GM19372 (cell line): ENCODE measurements at regions not wholly inside any gene's neighbourhood (a gene's known extent, or its start where the extent isn't known, plus 50 kb on each side); places are given as distances from the start of the nearest gene placed in this dataset.
"Not testable (repeated sequence)": the region's sequence is repeated elsewhere in the genome, so short reads cannot be mapped to it uniquely, and the experiment has no call there.

Experiments
- ATAC-seq: cut with Tn5 transposase; IDR thresholded peaks from one replicate; pipeline ENCODE4 v1.9.1; 2021; ENCODE audit warnings: mild to moderate bottlenecking, low read depth, moderate library complexity; ENCODE audit not compliant: unreplicated experiment

DNA sequence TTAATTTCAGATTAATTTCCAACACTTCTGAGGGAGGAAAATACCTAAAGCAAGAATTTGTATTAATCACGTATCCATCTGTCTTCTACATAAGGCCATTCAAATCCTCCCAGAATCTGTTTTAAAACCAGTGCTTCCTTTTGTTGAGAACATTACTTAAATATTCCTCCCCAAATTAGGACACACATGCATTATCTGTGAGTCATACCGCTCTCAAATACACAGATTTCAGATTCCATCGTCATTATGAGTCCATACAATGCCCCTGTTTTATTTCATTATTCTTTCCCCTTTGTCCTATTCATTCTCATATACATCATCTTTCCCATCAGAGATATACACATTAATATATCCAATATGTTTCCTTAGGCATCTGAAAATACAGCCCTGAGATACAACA is 57.3 kb upstream of the PRSS12 start:
- ATAC-seq = no peak

DNA sequence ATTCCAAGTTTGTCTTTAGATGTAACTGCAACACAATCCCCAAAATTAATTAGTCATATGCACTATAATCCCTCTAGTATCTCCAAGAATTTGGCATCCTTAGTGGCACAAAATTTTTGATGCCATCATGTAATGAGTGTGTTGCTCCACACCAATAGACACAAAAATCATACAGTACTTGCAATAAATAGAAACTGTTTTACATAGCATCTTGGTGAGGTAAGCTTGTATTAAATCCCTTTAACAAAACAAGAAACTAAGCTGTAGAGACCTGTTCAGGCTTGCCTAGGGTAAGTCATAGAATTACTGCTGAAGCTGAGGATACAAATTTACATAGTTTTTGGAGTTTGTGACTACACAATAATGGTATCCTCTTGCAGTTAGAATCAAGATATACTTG is 64.5 kb upstream of the PRSS12 start:
- ATAC-seq = no peak

DNA sequence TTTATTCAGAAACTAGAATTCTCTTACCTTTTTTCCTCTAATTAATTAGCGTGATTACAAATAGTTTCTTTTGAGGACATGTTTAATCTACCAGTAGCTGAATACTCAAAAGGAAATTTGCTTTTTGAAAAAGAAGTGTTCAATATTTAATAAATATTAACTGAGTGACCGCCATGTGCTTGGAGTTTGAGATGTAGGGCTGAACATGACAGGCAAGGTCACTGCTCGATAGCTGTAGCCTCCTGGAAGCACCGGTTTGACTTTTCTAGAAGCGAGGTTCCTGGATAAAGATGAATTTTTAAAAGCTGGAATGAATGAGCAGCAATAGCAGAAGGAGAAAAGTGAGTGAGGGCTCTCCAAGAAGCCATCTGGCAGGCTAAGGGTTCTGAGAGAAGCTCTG is 65.0 kb upstream of the PRSS12 start:
- not testable (repeated sequence) for ATAC-seq

DNA sequence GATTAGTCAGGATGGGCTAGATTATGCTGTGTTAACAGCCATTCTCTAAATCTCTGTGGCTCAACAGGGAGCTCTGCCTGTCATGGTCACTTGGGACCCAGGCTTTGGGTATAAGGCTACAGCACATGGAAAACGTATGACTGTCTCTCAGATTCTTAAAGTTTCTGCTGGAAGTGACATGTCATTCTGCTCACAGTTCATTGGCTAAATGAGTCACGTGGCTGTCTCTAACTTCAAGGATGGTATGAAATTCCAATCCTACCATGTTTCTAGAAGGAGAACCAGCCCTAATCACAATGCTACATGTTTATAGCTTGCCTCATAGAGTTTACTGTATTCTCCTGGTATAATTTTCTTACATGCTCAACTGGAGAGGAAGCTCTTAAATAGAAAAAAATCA is 65.6 kb upstream of the PRSS12 start:
- not testable (repeated sequence) for ATAC-seq

DNA sequence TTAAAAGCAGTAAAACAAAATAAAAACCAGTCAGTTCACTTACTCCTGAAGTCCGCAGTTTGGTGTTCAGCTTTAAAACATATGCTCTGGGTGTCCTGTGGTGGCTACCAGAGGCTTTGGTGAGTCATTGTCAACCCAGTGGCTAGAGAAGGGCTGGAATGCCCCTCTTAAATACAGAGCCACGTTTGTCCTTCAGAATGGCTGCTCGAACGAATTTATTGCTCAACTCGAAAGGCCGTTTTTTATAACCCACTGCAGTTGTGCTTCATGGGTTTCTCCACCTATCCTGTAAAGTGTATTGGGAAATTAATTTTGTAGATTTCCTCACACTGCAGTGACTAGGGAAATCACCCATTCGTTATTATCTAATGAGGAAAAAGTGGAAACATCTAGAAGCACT is 66.8 kb upstream of the PRSS12 start:
- not testable (repeated sequence) for ATAC-seq

DNA sequence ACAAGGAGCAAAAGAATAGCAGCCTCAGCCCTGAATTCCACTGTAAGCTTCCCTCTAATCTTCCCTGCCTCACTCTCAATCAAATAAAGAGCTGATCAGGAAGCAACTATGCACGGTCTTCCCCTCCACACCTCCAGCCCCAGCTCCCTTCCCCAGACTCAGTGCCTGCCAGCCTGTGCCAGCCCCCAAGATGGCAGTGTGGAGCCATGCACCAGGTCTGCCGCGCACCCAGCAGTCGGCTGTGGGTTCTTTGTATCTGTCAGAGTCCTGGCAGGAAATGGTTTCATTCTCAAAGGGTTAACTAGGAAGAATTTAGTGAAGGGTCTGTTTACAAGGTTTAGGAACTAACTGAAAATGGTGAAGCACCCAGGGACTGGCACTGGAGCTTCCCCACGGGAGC is 71.3 kb upstream of the PRSS12 start:
- ATAC-seq = not testable (repeated sequence)

DNA sequence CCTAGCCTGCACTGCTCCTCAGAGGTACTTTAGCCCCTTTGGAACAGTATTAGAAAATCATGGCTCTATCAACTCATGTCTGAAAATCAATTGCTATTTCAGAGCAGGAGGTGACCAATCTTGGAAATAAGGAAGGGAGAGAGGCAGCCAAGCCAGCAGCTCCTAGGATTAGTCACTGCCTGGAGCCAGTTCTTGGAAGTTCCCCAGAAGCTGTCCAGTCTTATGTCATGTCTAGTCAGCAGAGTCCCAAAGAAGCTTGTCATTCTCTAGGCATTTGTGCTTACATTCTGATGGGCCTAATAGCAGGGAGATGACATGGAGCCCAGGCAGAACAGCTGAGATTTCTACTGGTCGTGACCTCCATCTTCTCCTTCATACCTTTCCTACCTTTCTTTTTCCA is 76.1 kb upstream of the PRSS12 start:
- not testable (repeated sequence) for ATAC-seq

DNA sequence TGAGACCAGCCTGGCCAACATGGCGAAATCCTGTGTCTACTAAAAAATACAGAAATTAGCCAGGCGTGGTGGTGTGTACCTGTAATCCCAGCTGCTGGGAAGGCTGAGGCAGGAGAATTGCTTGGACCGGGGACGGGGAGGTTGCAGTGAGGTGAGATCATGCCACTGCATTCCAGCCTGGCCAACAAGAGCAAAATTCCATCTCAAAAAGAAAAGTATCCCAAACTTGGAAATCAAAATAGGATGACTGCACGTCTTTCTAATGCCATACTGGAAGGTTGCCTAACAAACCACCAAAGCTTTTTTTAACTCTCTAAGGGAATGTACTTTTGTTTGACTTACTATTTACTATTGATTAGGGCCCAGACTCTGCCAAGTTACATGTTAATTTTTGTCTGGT is 79.6 kb upstream of the PRSS12 start:
- not testable (repeated sequence) for ATAC-seq

DNA sequence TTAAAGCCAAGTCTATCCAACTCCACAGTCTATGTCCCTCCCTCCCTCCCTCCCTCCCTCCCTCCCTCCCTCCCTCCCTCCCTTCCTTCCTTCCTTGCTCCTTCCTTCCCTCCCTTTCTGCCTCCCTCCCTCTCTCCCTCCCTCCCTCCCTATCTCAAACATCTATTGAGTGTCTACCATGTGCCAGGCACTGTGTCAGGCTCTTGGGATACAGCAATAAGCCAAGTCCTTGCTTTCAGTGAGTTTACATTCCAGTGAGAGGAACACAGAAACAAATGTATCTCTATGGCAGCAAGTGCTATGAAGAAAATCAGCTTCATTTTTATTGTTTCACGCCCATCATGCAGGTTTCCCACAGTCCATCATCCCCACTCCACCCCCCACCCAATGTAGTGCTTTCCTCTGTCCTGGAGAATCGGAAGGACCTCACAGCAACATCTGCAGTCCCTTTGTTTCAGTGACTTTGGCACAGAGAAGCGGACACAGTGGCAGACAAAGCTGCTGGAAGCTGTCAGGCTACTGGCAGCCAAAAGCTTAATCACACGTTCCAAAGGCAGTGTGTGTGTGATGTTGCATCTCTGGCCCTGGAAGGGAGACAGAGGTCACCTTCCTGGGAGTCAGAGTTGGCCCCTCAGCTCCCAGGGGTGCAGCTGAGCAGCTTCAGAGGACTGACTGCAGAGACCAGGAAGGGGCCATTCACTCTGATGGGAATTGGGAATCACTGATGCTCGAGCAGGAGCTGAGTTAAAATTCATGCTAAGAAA is 81.0 kb upstream of the PRSS12 start:
- ATAC-seq = not testable (repeated sequence)

DNA sequence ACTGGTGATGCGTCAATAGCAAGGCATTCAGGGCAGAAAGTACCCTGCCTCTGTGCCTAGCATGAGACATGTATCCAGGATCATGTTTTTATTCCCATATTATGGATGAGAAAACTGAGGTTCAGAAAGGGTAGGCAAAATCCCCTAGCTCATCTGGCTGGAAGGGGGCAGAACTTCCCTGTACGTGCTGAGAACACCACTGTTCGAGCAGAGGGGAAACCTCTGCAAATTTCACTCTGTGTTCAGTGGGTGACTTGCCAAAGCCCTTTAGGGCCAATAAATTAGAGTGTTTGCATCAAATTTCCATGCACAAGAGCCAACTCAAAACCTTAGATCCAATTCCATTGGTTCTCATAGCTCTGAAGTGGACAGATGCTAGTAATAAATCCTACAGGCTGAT is 82.6 kb upstream of the PRSS12 start:
- ATAC-seq = not testable (repeated sequence)

DNA sequence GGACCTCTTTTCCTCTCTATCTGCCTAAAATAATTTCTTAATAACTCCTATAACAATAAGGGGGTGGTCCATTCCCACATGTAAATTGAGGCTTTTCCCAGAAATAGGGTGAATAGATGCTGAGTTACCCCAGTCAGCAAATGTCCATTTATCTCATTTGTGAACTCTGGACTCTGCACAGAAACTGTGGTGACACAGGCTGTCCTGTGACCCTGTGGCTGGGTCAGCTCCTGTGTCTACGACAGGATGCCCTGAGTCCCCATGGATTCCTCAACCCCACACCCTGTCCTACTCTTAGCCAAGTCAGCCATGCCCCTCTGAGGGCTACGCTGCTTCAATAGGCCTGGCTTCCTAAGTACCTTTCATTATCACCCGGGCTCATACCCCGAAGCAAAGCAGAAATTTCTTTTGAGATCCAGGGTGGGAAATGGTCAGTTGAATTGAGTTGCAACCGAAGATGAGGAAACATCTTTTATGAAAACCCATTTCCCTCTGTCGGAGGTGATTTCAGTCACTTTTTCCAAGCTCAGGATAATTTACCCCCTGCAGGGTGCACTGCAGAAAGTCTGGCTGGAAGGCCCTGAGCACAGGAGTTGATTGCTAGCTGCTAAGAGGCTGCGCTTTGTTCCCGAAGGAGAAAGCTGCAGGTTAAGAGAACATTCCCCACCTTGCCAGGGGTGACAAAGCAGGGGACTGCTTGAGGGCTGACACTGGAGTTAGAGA is 89.5 kb upstream of the PRSS12 start:
- ATAC-seq = not testable (repeated sequence)

DNA sequence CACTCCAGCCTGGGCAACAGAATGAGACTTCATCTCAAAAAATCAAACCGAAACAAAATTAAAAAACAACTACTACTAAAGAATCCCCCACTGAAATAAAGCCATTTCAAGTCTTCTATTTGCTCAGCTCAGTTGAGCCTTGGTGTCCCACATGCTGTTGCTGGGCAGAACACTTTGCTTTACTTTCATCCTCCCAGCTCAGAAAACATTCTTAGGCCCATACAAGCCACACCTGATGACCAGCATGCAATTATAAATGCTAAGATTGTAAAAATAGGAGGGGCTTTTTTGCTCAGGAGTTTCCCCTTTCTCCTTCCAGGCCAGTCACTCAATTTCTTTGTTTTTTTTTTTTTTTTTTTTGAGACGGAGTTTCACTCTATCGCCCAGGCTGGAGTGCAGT is 94.6 kb upstream of the PRSS12 start:
- ATAC-seq = not testable (repeated sequence)

DNA sequence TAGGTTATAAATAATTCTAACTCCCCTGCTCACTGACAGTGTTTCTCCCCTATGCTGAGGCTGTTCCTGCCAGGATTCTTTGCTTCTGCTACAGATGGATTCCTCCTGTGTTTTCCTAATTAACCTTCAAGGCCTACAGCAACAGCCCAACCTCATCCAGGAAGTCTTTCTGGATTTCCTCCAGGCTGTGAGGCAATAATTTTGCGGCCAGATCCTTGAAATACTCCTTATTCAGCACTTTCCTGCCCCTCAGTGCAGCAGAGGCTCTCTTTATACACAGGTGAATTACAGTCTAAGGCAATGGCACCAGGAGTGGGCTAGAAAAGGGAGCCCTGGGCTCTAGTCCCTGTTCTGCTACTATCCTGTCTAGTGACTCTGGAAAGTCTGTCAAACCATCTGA is 102.1 kb upstream of the PRSS12 start:
- ATAC-seq = not testable (repeated sequence)

DNA sequence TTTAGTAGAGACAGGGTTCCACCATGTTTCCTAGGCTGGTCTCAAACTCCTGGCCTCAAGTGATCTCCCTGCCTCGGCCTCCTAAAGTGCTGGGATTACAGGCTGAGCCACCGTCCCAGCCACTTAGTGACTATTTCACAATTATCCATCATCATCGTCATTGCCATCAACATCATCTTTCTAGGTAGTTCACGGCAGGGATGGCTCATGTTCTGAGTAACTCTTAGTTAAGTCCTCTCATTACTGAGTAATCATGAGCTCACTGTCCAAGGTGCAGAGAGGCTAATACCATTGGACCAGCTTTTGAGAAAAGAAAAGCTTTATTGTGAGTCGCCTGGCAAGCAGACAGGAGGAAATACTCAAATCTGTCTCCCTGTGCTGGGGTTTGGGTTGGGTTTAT is 108.6 kb upstream of the PRSS12 start:
- not testable (repeated sequence) for ATAC-seq

DNA sequence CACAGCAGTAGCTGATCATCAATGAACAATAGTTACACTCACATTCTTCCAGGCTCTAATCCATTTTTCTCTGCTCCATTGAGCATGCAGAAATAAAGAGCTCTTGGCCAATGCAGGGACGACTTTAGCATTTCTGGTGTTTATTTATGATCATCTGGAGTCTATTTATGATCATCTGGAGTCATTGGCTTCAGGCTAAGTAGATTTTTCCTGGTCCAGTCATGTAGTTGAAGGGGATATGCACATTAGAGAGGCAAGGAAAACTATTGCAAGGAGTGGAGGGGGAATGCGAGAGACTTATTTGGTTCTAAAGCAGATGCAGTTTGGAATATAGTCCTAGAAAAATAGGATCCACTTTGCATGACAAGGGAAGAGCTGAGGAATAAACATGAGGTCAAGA is 113.0 kb upstream of the PRSS12 start:
- ATAC-seq = not testable (repeated sequence)

DNA sequence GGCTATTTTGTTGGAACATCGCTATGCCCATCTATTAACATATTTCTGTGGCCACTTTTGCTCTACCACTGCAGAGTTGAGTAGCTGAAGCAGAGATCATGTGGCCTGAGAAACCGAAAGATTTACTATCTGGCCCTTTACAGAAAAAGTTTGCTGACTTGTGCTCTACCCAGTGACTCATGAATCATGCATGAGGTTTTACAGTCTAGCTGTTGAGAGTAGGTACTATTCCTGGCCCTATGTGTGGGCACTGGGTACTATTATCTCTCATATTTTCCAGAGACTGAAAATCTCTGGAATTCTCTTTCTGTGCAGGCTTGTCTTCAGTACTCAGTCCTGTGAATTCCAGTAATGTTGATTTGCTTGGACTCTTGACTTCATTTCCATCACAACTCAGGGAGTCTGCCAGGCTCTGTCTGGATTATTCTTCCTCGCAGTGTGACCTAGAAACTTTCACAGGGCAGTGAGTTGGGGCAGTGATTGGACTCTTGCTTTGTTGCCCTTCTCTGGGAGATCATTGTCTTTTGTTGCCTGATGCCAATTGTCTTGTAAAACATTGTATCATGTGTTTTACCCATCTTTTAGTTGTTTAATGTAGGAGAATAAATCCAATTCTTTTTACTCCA is 121.3 kb upstream of the PRSS12 start:
- ATAC-seq = not testable (repeated sequence)

DNA sequence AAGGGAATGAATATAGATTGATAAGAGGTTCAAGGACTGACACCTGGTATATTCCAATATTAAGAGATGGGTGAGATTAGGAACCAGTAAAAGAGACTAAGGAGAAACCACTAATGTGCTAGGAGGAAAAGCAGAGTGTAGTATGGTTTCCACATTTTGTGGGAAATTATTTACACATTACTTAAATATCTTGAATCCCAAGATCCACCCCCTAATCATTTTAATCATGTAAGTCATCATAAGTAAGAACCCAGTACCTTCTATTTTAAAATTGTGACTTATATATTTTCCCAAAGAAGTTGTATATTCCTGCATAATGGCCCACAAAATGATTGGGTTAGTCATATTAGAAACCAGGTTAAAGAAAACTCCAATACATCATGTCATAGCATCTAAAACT is 122.0 kb upstream of the PRSS12 start:
- not testable (repeated sequence) for ATAC-seq

DNA sequence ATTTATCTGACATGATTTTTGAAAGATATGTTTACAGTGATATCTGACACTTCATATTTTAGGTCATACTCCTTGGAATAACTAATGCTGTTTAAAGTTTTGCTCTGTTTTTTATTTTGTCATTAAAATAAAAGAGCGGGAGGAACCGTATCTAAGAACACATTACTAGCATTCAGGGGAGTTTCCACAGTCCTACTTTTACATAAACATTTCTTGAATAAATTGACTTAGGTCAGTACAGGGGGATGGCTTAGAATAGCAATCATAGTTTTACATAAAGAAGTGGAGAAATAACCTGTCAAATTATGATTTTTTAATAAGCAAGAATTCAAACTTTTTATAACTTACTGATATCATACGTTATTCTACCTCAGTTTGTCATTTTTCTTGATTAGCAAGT is 123.1 kb upstream of the PRSS12 start:
- ATAC-seq = not testable (repeated sequence)

DNA sequence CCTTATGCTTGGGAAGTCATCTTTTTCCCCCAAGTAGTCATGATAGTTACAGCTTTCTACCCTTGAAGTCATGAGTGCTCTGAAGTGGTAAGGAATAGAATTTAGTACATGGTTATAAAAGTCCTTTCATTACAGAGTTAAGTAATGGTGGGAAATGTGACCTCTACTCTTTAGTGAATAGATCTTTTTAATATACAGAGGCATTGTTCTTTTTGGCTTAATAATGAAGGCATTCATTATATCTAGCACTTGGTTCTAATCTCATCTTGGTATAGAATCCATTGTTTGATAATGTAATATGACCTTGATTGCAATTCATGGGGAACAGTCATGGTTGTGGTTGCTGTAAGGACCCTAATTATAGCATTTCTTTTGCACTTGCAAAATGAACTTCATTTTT is 125.0 kb upstream of the PRSS12 start:
- not testable (repeated sequence) for ATAC-seq

DNA sequence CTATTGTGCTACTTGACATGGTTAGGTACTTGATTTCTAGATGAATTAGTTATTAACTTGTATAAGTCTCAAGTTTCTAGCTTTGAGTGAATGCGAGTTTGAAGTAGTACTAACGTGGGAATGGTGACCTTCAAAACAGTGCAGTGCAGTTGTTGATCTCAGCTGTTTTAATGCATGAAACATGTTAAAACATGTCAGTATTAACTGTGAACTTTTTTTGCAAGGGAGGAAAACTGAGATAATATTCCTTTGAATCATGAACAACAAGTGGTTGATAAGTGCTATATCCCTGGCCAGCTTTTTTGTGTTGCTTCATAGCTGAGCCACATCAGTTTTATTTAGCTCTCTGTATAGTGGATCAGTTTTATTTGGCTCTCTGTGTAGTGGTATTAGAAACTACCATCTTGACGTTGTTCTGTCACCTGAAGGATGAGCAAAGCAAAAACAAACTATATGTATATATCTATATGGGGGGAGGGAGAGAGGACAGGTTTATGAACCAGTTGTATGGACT is 133.1 kb upstream of the PRSS12 start:
- not testable (repeated sequence) for ATAC-seq

DNA sequence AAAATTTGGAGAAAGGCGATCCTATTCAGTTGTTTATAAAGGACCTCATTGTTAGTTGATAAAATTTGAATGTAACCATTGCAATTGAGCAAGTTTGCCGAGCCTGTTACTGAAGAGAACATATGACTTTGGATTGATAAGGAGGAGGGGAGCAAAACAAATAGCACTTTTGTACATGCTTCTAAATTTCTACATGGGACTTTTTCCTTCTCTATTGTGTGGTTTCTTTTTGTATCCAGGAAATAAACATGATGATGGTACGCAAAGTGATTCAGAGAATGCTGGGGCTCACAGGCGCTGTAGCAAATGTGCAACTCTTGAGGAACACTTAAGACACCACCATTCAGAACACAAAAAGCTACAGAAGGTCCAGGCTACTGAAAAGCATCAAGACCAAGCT is 140.2 kb upstream of the PRSS12 start:
- ATAC-seq = not testable (repeated sequence)
